ENCODE measurements at regions not wholly inside any gene's neighbourhood (a gene's known extent, or its start where the extent isn't known, plus 50 kb on each side); places are given as distances from the start of the nearest gene placed in this dataset.

DNA sequence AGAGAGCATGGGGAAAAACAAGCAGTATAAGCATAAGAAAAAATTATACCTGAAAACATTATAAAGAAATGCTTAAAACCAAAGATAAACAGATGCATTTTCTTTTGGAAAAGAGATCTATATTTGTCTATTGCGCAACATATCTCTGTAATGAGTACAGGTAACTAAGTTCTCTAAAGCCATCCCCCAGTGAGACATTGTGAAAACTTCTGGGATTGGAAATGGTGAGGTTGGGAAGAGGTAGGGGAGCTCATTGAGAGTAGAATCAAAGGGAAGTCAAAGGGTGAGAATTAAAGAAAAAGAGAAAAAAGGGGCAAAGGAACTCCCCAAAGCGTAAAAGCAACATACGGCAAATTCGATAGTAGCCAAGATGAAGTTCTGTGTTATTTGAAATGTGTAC is 257.9 kb upstream of the RBFOX1 start:
- Histone ChIP-seq H3K27ac (ENCODE audit: low read depth, low read length) (no peak overlapping the region), H2AFZ (ENCODE audit: low read depth, low read length, poor library complexity, severe bottlenecking) (no peak overlapping the region), H3K4me1 (ENCODE audit: control insufficient read depth in 1 of 2, insufficient read depth in 2 of 2, low read length in 2 of 2) (no peaks in the 10 kb centered on the region), H3K27me3 (ENCODE audit: insufficient read depth, low read length) (no peaks in the 10 kb centered on the region), H3K4me3 (replicated peaks in 1 of 2; ENCODE audit: low read depth in 1 of 2, low read length in 2 of 2) (no peak overlapping the region), H3K79me2 (ENCODE audit: insufficient read depth, low read length) (no peaks in the 10 kb centered on the region), H3K36me3 (ENCODE audit: control insufficient read depth in 1 of 2, insufficient read depth in 2 of 2, low read length in 2 of 2) (no peaks in the 10 kb centered on the region), H4K20me1 (ENCODE audit: insufficient read depth) (no peaks in the 10 kb centered on the region), H3K9me3 (ENCODE audit: control insufficient read depth in 1 of 2, insufficient read depth in 1 of 2, low read depth in 1 of 2, low read length in 2 of 2) (no peaks in the 10 kb centered on the region), H3K9me2 (ENCODE audit: insufficient read depth) (no peaks in the 10 kb centered on the region), H3K4me2 (ENCODE audit: low read length) (no peak overlapping the region), H3K9ac (ENCODE audit: low read length) (no peak overlapping the region)
- intact Hi-C loops (cut with micrococcal nuclease), result no loop called here
- ChIA-PET RAD21 (ENCODE audit: low non-redundant PET in 1 of 2, low total read pairs in 2 of 2, uncharacterized antibody in 2 of 2, unreplicated experiment in 2 of 2) (no interaction called here), CTCF (no interaction called here), POLR2A (no interaction called here)
- BruUV-seq (replicated peaks), result no TSS peak
- TF ChIP-seq RAD21 (IDR thresholded peaks at IDR 0.05; ENCODE audit: low read depth) (no peak), ATF3 (IDR thresholded peaks at IDR 0.05) (no peak), JUND (IDR thresholded peaks at IDR 0.05) (no peak), CBX3 (IDR thresholded peaks at IDR 0.05; ENCODE audit: low read depth) (no peak), POLR2A (IDR thresholded peaks at IDR 0.05; ENCODE audit: borderline replicate concordance, extremely low read depth, insufficient read depth, insufficient read length) (no peak), SP1 (IDR thresholded peaks at IDR 0.05; ENCODE audit: low read depth) (no peak), EGR1 (IDR thresholded peaks at IDR 0.05; ENCODE audit: low read depth) (no peak), YY1 (IDR thresholded peaks at IDR 0.05; ENCODE audit: extremely low read depth, insufficient replicate concordance, low read depth, low read length) (no peak), ZNF274 (IDR thresholded peaks at IDR 0.05; ENCODE audit: low read depth, low read length) (no peak), EZH2phosphoT487 (IDR thresholded peaks at IDR 0.05; ENCODE audit: borderline replicate concordance) (no peak), SRF (IDR thresholded peaks at IDR 0.05; ENCODE audit: low read depth) (no peak), TCF7L2 (IDR thresholded peaks at IDR 0.05; ENCODE audit: borderline replicate concordance, extremely low read depth, insufficient read depth, insufficient read length) (no peak), ELF1 (IDR thresholded peaks at IDR 0.05; ENCODE audit: borderline replicate concordance, low read depth) (no peak), ZFX (IDR thresholded peaks at IDR 0.05) (no peak), SIN3A (IDR thresholded peaks at IDR 0.05; ENCODE audit: low read depth) (no peak), EZH2 (IDR thresholded peaks at IDR 0.05) (no peak), REST (IDR thresholded peaks at IDR 0.05; ENCODE audit: low read depth) (no peak), POLR2AphosphoS5 (IDR thresholded peaks at IDR 0.05; ENCODE audit: low read depth, low read length) (no peak)
- TF ChIP-seq, protein P1, sequence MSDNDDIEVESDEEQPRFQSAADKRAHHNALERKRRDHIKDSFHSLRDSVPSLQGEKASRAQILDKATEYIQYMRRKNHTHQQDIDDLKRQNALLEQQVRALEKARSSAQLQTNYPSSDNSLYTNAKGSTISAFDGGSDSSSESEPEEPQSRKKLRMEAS (IDR thresholded peaks at IDR 0.05), result no peak
- TF ChIP-seq, protein P2, sequence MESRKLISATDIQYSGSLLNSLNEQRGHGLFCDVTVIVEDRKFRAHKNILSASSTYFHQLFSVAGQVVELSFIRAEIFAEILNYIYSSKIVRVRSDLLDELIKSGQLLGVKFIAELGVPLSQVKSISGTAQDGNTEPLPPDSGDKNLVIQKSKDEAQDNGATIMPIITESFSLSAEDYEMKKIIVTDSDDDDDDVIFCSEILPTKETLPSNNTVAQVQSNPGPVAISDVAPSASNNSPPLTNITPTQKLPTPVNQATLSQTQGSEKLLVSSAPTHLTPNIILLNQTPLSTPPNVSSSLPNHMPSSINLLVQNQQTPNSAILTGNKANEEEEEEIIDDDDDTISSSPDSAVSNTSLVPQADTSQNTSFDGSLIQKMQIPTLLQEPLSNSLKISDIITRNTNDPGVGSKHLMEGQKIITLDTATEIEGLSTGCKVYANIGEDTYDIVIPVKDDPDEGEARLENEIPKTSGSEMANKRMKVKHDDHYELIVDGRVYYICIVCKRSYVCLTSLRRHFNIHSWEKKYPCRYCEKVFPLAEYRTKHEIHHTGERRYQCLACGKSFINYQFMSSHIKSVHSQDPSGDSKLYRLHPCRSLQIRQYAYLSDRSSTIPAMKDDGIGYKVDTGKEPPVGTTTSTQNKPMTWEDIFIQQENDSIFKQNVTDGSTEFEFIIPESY (IDR thresholded peaks at IDR 0.05; ENCODE audit: extremely low read depth, insufficient replicate concordance, low read length), result no peak
- DNase-seq (ENCODE audit: low read depth, low spot score), result no peak
- no peak for ATAC-seq
